ENCODE measurements at regions not wholly inside any gene's neighbourhood (a gene's known extent, or its start where the extent isn't known, plus 50 kb on each side); places are given as distances from the start of the nearest gene placed in this dataset.

- in situ Hi-C loops (cut with HindIII; ENCODE audit: low pct_ligation_motif_present, low pct_unique_long_range_greater_than_20kb, low sequenced_read_pairs) = no loop called here
- no peak for DNase-seq
These were observed 173.0 kb upstream of the NEBL start for GRCh38 chr10:21069929-21070700.

- no peak for DNase-seq
- in situ Hi-C loops (cut with HindIII; ENCODE audit: low pct_ligation_motif_present, low pct_unique_long_range_greater_than_20kb, low sequenced_read_pairs) = no loop called here
These were observed 172.2 kb upstream of the NEBL start for GRCh38 chr10:21069278-21069677.

- no peak for DNase-seq
- in situ Hi-C loops (cut with HindIII; ENCODE audit: low pct_ligation_motif_present, low pct_unique_long_range_greater_than_20kb, low sequenced_read_pairs) = no loop called here
These were observed 171.0 kb upstream of the NEBL start for GRCh38 chr10:21068026-21068656.

- in situ Hi-C loops (cut with HindIII; ENCODE audit: low pct_ligation_motif_present, low pct_unique_long_range_greater_than_20kb, low sequenced_read_pairs) = no loop called here
- no peak for DNase-seq
These were observed 168.6 kb upstream of the NEBL start for GRCh38 chr10:21065621-21066248.

- no peak for DNase-seq
- in situ Hi-C loops (cut with HindIII; ENCODE audit: low pct_ligation_motif_present, low pct_unique_long_range_greater_than_20kb, low sequenced_read_pairs) = no loop called here
These were observed 164.9 kb upstream of the NEBL start for GRCh38 chr10:21061982-21062381.

- in situ Hi-C loops (cut with HindIII; ENCODE audit: low pct_ligation_motif_present, low pct_unique_long_range_greater_than_20kb, low sequenced_read_pairs) = no loop called here
- no peak for DNase-seq
These were observed 164.1 kb upstream of the NEBL start for GRCh38 chr10:21061184-21061583.

- DNase-seq = no peak
- in situ Hi-C loops (cut with HindIII; ENCODE audit: low pct_ligation_motif_present, low pct_unique_long_range_greater_than_20kb, low sequenced_read_pairs) = no loop called here
These were observed 163.5 kb upstream of the NEBL start for GRCh38 chr10:21060626-21061025.

GRCh38 chr10:21057989-21058388 is 160.9 kb upstream of the NEBL start:
- no peak for DNase-seq
- in situ Hi-C loops (cut with HindIII; ENCODE audit: low pct_ligation_motif_present, low pct_unique_long_range_greater_than_20kb, low sequenced_read_pairs) = no loop called here

GRCh38 chr10:21057436-21057835 is 160.3 kb upstream of the NEBL start:
- DNase-seq = no peak
- in situ Hi-C loops (cut with HindIII; ENCODE audit: low pct_ligation_motif_present, low pct_unique_long_range_greater_than_20kb, low sequenced_read_pairs) = no loop called here

GRCh38 chr10:21056461-21056860 is 159.3 kb upstream of the NEBL start:
- DNase-seq = no peak
- in situ Hi-C loops (cut with HindIII; ENCODE audit: low pct_ligation_motif_present, low pct_unique_long_range_greater_than_20kb, low sequenced_read_pairs) = no loop called here

- no peak for DNase-seq
- in situ Hi-C loops (cut with HindIII; ENCODE audit: low pct_ligation_motif_present, low pct_unique_long_range_greater_than_20kb, low sequenced_read_pairs) = no loop called here
These were observed 158.4 kb upstream of the NEBL start for GRCh38 chr10:21055339-21056135.

- no peak for DNase-seq
- in situ Hi-C loops (cut with HindIII; ENCODE audit: low pct_ligation_motif_present, low pct_unique_long_range_greater_than_20kb, low sequenced_read_pairs) = no loop called here
These were observed 157.0 kb upstream of the NEBL start for GRCh38 chr10:21053953-21054690.

GRCh38 chr10:21052709-21053104 is 155.6 kb upstream of the NEBL start:
- in situ Hi-C loops (cut with HindIII; ENCODE audit: low pct_ligation_motif_present, low pct_unique_long_range_greater_than_20kb, low sequenced_read_pairs) = no loop called here
- DNase-seq = no peak

- in situ Hi-C loops (cut with HindIII; ENCODE audit: low pct_ligation_motif_present, low pct_unique_long_range_greater_than_20kb, low sequenced_read_pairs) = no loop called here
- no peak for DNase-seq
These were observed 155.1 kb upstream of the NEBL start for GRCh38 chr10:21052072-21052708.

- in situ Hi-C loops (cut with HindIII; ENCODE audit: low pct_ligation_motif_present, low pct_unique_long_range_greater_than_20kb, low sequenced_read_pairs) = no loop called here
- DNase-seq = no peak
These were observed 152.4 kb upstream of the NEBL start for GRCh38 chr10:21049482-21049881.

GRCh38 chr10:21048068-21048467 is 151.0 kb upstream of the NEBL start:
- in situ Hi-C loops (cut with HindIII; ENCODE audit: low pct_ligation_motif_present, low pct_unique_long_range_greater_than_20kb, low sequenced_read_pairs) = no loop called here
- DNase-seq = no peak

GRCh38 chr10:21047511-21047910 is 150.4 kb upstream of the NEBL start:
- DNase-seq = no peak
- in situ Hi-C loops (cut with HindIII; ENCODE audit: low pct_ligation_motif_present, low pct_unique_long_range_greater_than_20kb, low sequenced_read_pairs) = no loop called here

GRCh38 chr10:21047096-21047495 is 150.0 kb upstream of the NEBL start:
- no peak for DNase-seq
- in situ Hi-C loops (cut with HindIII; ENCODE audit: low pct_ligation_motif_present, low pct_unique_long_range_greater_than_20kb, low sequenced_read_pairs) = no loop called here

All from ACHN (cell line).